ENCODE measurements at regions not wholly inside any gene's neighbourhood (a gene's known extent, or its start where the extent isn't known, plus 50 kb on each side); places are given as distances from the start of the nearest gene placed in this dataset.

GRCh38 chr6:115677198-115677597 is 383.5 kb downstream of the FRK start:
- Histone ChIP-seq H3K9me1 (replicated peaks; ENCODE audit: control insufficient read depth, extremely low read depth, insufficient read depth, low read length) (no peaks in the 10 kb centered on the region), H3K27me3 (ENCODE audit: control insufficient read depth in 2 of 2, insufficient read depth in 2 of 2, low read length in 2 of 2) (no peaks in the 10 kb centered on the region), H3K4me2 (ENCODE audit: insufficient read depth, low read length) (no peak overlapping the region), H3K4me3 (replicated peaks in 1 of 3; ENCODE audit: insufficient read depth in 1 of 3, low read depth in 1 of 3, low read length in 3 of 3) (no peak overlapping the region), H3K27ac (ENCODE audit: insufficient read depth, low read depth, low read length) (no peak overlapping the region), H4K20me1 (replicated peaks; ENCODE audit: control insufficient read depth, extremely low read depth, insufficient read depth, low read length) (no peaks in the 10 kb centered on the region), H3K9me3 (replicated peaks; ENCODE audit: control insufficient read depth, insufficient read depth, low read length) (peaks cover 6% of the 10 kb centered on the region), H3K36me3 (ENCODE audit: control insufficient read depth in 2 of 2, extremely low read depth in 1 of 2, insufficient read depth in 2 of 2, low read length in 2 of 2) (no peaks in the 10 kb centered on the region), H3K4me1 (ENCODE audit: control insufficient read depth, extremely low read depth, insufficient read depth, low read length) (no peaks in the 10 kb centered on the region), H3K79me2 (ENCODE audit: control insufficient read depth, insufficient read depth, low read length) (no peaks in the 10 kb centered on the region), H3K9ac (replicated peaks; ENCODE audit: extremely low read depth, insufficient read depth, low read length) (no peak overlapping the region), H2AFZ (ENCODE audit: low read depth, low read length) (no peak overlapping the region)
- CTCF ChIA-PET = no interaction called here
- FAIRE-seq (no peak), DNase-seq (ENCODE audit: low read depth, low spot score) (no peak)
- POLR2A ChIA-PET = no interaction called here
- TF ChIP-seq GATA2 (IDR thresholded peaks at IDR 0.05; ENCODE audit: insufficient read depth, insufficient read length, low read depth, low read length) = no peak
- TF ChIP-seq MYC (IDR thresholded peaks at IDR 0.05; ENCODE audit: low read depth, low read length) = no peak
- TF ChIP-seq, protein P1, sequence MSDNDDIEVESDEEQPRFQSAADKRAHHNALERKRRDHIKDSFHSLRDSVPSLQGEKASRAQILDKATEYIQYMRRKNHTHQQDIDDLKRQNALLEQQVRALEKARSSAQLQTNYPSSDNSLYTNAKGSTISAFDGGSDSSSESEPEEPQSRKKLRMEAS (IDR thresholded peaks at IDR 0.05; ENCODE audit: insufficient read depth, insufficient read length) = no peak
- no peak for TF ChIP-seq POLR2A (IDR thresholded peaks at IDR 0.05; ENCODE audit: low read depth, low read length)
- TF ChIP-seq, protein P2, sequence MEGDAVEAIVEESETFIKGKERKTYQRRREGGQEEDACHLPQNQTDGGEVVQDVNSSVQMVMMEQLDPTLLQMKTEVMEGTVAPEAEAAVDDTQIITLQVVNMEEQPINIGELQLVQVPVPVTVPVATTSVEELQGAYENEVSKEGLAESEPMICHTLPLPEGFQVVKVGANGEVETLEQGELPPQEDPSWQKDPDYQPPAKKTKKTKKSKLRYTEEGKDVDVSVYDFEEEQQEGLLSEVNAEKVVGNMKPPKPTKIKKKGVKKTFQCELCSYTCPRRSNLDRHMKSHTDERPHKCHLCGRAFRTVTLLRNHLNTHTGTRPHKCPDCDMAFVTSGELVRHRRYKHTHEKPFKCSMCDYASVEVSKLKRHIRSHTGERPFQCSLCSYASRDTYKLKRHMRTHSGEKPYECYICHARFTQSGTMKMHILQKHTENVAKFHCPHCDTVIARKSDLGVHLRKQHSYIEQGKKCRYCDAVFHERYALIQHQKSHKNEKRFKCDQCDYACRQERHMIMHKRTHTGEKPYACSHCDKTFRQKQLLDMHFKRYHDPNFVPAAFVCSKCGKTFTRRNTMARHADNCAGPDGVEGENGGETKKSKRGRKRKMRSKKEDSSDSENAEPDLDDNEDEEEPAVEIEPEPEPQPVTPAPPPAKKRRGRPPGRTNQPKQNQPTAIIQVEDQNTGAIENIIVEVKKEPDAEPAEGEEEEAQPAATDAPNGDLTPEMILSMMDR (IDR thresholded peaks at IDR 0.05; ENCODE audit: extremely low read depth in 1 of 2, insufficient read depth in 1 of 2, low read depth in 1 of 2, low read length in 2 of 2) = no peak
- no peak for TF ChIP-seq POLR2AphosphoS5 (IDR thresholded peaks at IDR 0.05; ENCODE audit: insufficient read depth, low read depth, low read length)
- no peak for TF ChIP-seq EZH2 (IDR thresholded peaks at IDR 0.05; ENCODE audit: borderline replicate concordance, low read depth, low read length, severe bottlenecking)
- intact Hi-C loops (cut with micrococcal nuclease) = no loop called here
- BruUV-seq (replicated peaks) = no TSS peak
- dilution Hi-C loops (cut with MboI; ENCODE audit: extremely low pct_ligation_motif_present, low sequenced_read_pairs) = no loop called here

- ChIA-PET POLR2A (no interaction called here), CTCF (no interaction called here)
- dilution Hi-C loops (cut with MboI; ENCODE audit: extremely low pct_ligation_motif_present, low sequenced_read_pairs) (no loop called here), intact Hi-C loops (cut with micrococcal nuclease) (no loop called here)
- H3K36me3 ChIP-seq (ENCODE audit: control insufficient read depth in 2 of 2, extremely low read depth in 1 of 2, insufficient read depth in 2 of 2, low read length in 2 of 2) = no peaks in the 10 kb centered on the region
- no peak for DNase-seq (ENCODE audit: low read depth, low spot score)
- no peaks in the 10 kb centered on the region for H3K79me2 ChIP-seq (ENCODE audit: control insufficient read depth, insufficient read depth, low read length)
- peaks cover 5% of the 10 kb centered on the region for H3K9me3 ChIP-seq (replicated peaks; ENCODE audit: control insufficient read depth, insufficient read depth, low read length)
- H3K4me1 ChIP-seq (ENCODE audit: control insufficient read depth, extremely low read depth, insufficient read depth, low read length) = no peaks in the 10 kb centered on the region
- no peaks in the 10 kb centered on the region for H4K20me1 ChIP-seq (replicated peaks; ENCODE audit: control insufficient read depth, extremely low read depth, insufficient read depth, low read length)
- H3K4me3 ChIP-seq (replicated peaks in 1 of 3; ENCODE audit: insufficient read depth in 1 of 3, low read depth in 1 of 3, low read length in 3 of 3) = no peak overlapping the region
- no peaks in the 10 kb centered on the region for H3K27me3 ChIP-seq (ENCODE audit: control insufficient read depth in 2 of 2, insufficient read depth in 2 of 2, low read length in 2 of 2)
- no peak overlapping the region for H3K4me2 ChIP-seq (ENCODE audit: insufficient read depth, low read length)
- H3K9ac ChIP-seq (replicated peaks; ENCODE audit: extremely low read depth, insufficient read depth, low read length) = no peak overlapping the region
- no peak overlapping the region for H2AFZ ChIP-seq (ENCODE audit: low read depth, low read length)
- no peak for TF ChIP-seq GATA2 (IDR thresholded peaks at IDR 0.05; ENCODE audit: insufficient read depth, insufficient read length, low read depth, low read length)
- TF ChIP-seq, protein P1 (IDR thresholded peaks at IDR 0.05; ENCODE audit: insufficient read depth, insufficient read length) = no peak
- no peak for TF ChIP-seq POLR2AphosphoS5 (IDR thresholded peaks at IDR 0.05; ENCODE audit: insufficient read depth, low read depth, low read length)
- TF ChIP-seq, protein P2 (IDR thresholded peaks at IDR 0.05; ENCODE audit: extremely low read depth in 1 of 2, insufficient read depth in 1 of 2, low read depth in 1 of 2, low read length in 2 of 2) = no peak
- TF ChIP-seq EZH2 (IDR thresholded peaks at IDR 0.05; ENCODE audit: borderline replicate concordance, low read depth, low read length, severe bottlenecking) = no peak
- no peak for FAIRE-seq
- no TSS peak for BruUV-seq (replicated peaks)
- no peaks in the 10 kb centered on the region for H3K9me1 ChIP-seq (replicated peaks; ENCODE audit: control insufficient read depth, extremely low read depth, insufficient read depth, low read length)
- no peak overlapping the region for H3K27ac ChIP-seq (ENCODE audit: insufficient read depth, low read depth, low read length)
Measured at GRCh38 chr6:115675443-115675842, 385.2 kb downstream of the FRK start.
